Esophagus squamous epithelium (tissue), 4 donors: ENCODE measurements at regions not wholly inside any gene's neighbourhood (a gene's known extent, or its start where the extent isn't known, plus 50 kb on each side); places are given as distances from the start of the nearest gene placed in this dataset.

Experiments used
- CTCF ChIP-seq, 6 experiments: fragments of 450-650 bp in 4 of 6; fragments of 200-600 bp in 2 of 6; sonication (generic) in 2 of 6; IDR thresholded peaks; one replicate each; pipeline ENCODE4 v1.5.1; 2016 to 2019; ENCODE audit warnings: antibody characterized with exemption in 6 of 6, mild to moderate bottlenecking in 4 of 6, moderate library complexity in 4 of 6
- POLR2A ChIP-seq, 4 donors: fragments of 450-650 bp; IDR thresholded peaks; one replicate each; pipeline ENCODE4 v1.6.1; 2017; ENCODE audit warnings: antibody characterized with exemption in 4 of 4, mild to moderate bottlenecking in 4 of 4, moderate library complexity in 3 of 4

- no peak for TF ChIP-seq POLR2A (IDR thresholded peaks at IDR 0.05)
- TF ChIP-seq CTCF (IDR thresholded peaks at IDR 0.05) = no peak
Measured at GRCh38 chr9:86521977-86522376, 167.8 kb upstream of the TUT7 start.
